HUDEP-2 (cell line): ENCODE measurements at regions not wholly inside any gene's neighbourhood (a gene's known extent, or its start where the extent isn't known, plus 50 kb on each side); places are given as distances from the start of the nearest gene placed in this dataset.

Experiments
- DNase-seq, 76 experiments: peaks; one replicate each; lab custom pipeline; 2025; ENCODE audit not compliant: unreplicated experiment in 76 of 76; lab: John Stamatoyannopoulos, UW

- DNase-seq: no peak
These were observed 65.9 kb upstream of the CPLX2 start for GRCh38 chr5:175805256-175806011.

GRCh38 chr5:175808711-175809110, 62.7 kb upstream of the CPLX2 start:
- no peak for DNase-seq

GRCh38 chr5:175809531-175810121, 61.8 kb upstream of the CPLX2 start:
- DNase-seq: no peak

DNA sequence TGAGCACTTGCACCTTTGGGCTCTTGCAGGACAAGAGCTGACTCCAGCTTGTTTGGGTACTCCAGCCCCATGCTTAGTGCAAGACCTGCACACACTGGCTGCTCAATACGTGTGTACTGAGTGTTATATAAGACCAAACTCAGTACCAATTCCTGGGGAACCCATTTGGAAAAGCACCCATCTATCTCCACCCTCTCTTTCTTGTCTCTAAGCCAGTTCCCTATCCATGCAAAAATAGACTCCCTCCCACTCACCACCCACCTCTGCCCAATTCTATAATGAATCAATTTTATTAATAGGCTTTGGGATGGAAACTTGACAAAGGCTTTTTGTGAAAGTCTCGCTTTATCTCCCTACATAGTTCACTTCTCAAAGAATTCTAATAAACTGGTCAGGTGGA, 60.9 kb upstream of the CPLX2 start:
- no peak for DNase-seq

- DNase-seq: no peak
These were observed 59.8 kb upstream of the CPLX2 start for GRCh38 chr5:175811589-175811988.

- no peak for DNase-seq
These were observed 57.3 kb upstream of the CPLX2 start for GRCh38 chr5:175813943-175814630.

- peak in 1 of 76 experiments; percentile 2 for DNase-seq
These were observed 56.7 kb upstream of the CPLX2 start for GRCh38 chr5:175814691-175815090.

DNA sequence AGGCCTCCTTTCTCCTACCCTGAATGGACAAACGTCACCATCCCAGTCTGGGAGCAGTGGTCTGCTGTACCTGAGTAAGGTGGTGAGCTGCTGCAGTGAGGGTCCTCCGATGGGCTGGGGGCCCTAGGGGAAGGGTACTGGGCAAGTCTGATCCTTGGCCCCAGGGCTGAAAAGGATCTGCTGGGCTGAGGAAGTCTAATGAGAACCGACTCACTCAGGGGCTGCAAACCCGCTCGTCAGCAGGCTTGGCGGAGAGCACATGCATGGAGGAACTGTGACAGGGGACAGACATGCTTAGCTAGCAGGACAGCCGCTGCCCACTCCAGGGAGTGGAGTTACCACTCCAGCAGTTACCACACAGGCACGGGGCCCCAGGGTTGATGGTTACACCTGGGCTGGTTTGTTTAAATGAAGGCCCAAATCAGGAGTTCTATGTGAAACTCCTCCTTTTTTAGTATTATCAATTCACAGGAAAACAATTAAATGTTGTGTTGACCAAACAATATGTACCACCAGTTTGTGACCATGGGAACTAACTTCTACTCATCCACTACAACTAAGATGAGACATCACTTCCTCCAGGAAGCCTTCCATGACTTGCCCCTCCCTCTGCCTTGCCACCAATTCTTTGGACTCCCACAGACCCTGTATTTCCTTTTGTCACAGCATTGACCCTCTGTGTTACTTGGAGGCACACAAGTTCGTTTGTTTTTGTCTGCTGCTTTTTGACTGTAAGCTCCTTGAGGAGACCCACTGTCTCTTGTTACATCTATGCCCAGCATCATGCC, 56.1 kb upstream of the CPLX2 start:
- DNase-seq: no peak

GRCh38 chr5:175816348-175816747, 55.0 kb upstream of the CPLX2 start:
- DNase-seq: no peak

- no peak for DNase-seq
These were observed 52.3 kb upstream of the CPLX2 start for GRCh38 chr5:175819090-175819425.

DNA sequence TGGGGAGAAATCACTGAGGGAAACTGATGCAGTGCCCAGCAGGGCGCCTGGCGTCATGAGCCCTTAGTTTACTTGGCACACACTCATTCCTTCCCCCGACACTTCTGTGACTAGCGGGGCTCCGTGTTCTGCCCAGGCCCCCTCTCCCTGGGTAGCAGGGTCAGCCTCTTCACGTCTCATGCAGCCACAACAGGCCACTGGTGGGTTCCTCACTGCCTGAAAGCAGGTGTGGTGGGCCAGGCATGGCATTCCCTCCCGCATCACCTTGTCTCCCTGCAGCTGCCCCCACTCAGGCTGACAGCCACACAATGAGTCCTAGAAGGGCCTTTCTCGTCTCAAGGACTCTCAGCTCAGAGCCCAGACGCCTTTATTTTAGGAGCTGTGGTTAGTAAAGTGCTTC, 51.1 kb upstream of the CPLX2 start:
- no peak for DNase-seq
